HG02798 (cell line): ENCODE measurements at regions not wholly inside any gene's neighbourhood (a gene's known extent, or its start where the extent isn't known, plus 50 kb on each side); places are given as distances from the start of the nearest gene placed in this dataset.

Experiments used
- ATAC-seq: cut with Tn5 transposase; IDR thresholded peaks from one replicate; pipeline ENCODE4 v1.9.1; 2021; ENCODE audit warnings: mild to moderate bottlenecking; ENCODE audit not compliant: unreplicated experiment, poor library complexity

GRCh38 chr9:126084696-126085095 lies 241.9 kb upstream of the MVB12B start:
- ATAC-seq: no peak

GRCh38 chr9:126085170-126085569 lies 241.5 kb upstream of the MVB12B start:
- ATAC-seq: no peak

GRCh38 chr9:126088336-126088735 lies 238.3 kb upstream of the MVB12B start:
- ATAC-seq: no peak

GRCh38 chr9:126089789-126090188 lies 236.8 kb upstream of the MVB12B start:
- ATAC-seq: no peak

GRCh38 chr9:126093771-126094170 lies 232.9 kb upstream of the MVB12B start:
- no peak for ATAC-seq

GRCh38 chr9:126095546-126096190 lies 231.0 kb upstream of the MVB12B start:
- no peak for ATAC-seq

GRCh38 chr9:126096340-126096739 lies 230.3 kb upstream of the MVB12B start:
- no peak for ATAC-seq

GRCh38 chr9:126097679-126098078 lies 228.9 kb upstream of the MVB12B start:
- ATAC-seq: no peak

- no peak for ATAC-seq
These were observed 220.2 kb upstream of the MVB12B start for GRCh38 chr9:126106404-126106803.

GRCh38 chr9:126107693-126108092 lies 218.9 kb upstream of the MVB12B start:
- ATAC-seq: no peak

GRCh38 chr9:126108240-126108639 lies 218.4 kb upstream of the MVB12B start:
- no peak for ATAC-seq

GRCh38 chr9:126109575-126109974 lies 217.1 kb upstream of the MVB12B start:
- ATAC-seq: no peak

- no peak for ATAC-seq
These were observed 215.1 kb upstream of the MVB12B start for GRCh38 chr9:126111556-126111955.

- ATAC-seq: no peak
These were observed 214.4 kb upstream of the MVB12B start for GRCh38 chr9:126112135-126112720.

GRCh38 chr9:126113176-126113575 lies 213.5 kb upstream of the MVB12B start:
- ATAC-seq: no peak

GRCh38 chr9:126113756-126114408 lies 212.7 kb upstream of the MVB12B start:
- no peak for ATAC-seq

GRCh38 chr9:126114409-126114760 lies 212.2 kb upstream of the MVB12B start:
- ATAC-seq: no peak

- ATAC-seq: no peak
These were observed 211.7 kb upstream of the MVB12B start for GRCh38 chr9:126114850-126115460.

GRCh38 chr9:126116351-126117157 lies 210.1 kb upstream of the MVB12B start:
- no peak for ATAC-seq

- ATAC-seq: no peak
These were observed 209.5 kb upstream of the MVB12B start for GRCh38 chr9:126117158-126117425.

- no peak for ATAC-seq
These were observed 209.0 kb upstream of the MVB12B start for GRCh38 chr9:126117631-126118030.
